ENCODE measurements at regions not wholly inside any gene's neighbourhood (a gene's known extent, or its start where the extent isn't known, plus 50 kb on each side); places are given as distances from the start of the nearest gene placed in this dataset.

DNA sequence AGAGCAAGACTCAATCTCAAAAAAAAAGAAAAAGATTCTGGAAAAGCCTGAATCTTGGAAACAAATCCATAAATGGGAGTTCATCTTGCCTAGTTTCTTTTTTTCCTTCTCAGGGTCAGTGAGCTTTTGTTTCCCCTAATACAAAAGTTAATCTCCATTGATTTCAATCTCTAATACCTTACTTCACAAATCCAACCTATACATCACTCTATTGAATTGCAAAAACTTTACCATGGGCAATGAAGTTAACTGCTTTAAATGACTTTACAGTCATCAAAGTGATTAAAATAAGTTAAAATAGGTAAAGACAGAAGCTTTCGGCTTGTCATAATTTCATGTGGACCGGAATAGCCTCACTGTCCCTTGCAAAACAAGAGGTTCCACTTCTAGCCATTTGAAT lies 1012.7 kb upstream of the SEL1L start:
- Histone ChIP-seq H3K4me3 (ENCODE audit: low read length) (no peak overlapping the region), H3K79me2 (replicated peaks; ENCODE audit: insufficient read depth, low read length) (no peaks in the 10 kb centered on the region), H3K9me2 (ENCODE audit: insufficient read depth, low read length) (no peaks in the 10 kb centered on the region), H3K9me3 (ENCODE audit: low read length) (no peaks in the 10 kb centered on the region), H3K9ac (ENCODE audit: low read length) (no peak overlapping the region), H3F3A (ENCODE audit: insufficient read depth, low read length, poor library complexity, severe bottlenecking) (no peaks in the 10 kb centered on the region), H3K27ac (ENCODE audit: low read length) (no peak overlapping the region), H3K36me3 (ENCODE audit: insufficient read depth, low read length) (no peaks in the 10 kb centered on the region), H2AFZ (ENCODE audit: low read depth, low read length) (no peak overlapping the region), H3K4me2 (ENCODE audit: low read length) (no peak overlapping the region), H4K20me1 (ENCODE audit: insufficient read depth) (no peaks in the 10 kb centered on the region), H3K27me3 (ENCODE audit: insufficient read depth, low read depth, low read length) (no peaks in the 10 kb centered on the region)
- TF ChIP-seq EZH2 (IDR thresholded peaks at IDR 0.05; ENCODE audit: borderline replicate concordance, insufficient read depth, low read length, poor library complexity, severe bottlenecking) (no peak), TAF1 (IDR thresholded peaks at IDR 0.05; ENCODE audit: low read depth) (no peak), EP300 (conservative IDR thresholded peaks at IDR 0.05; ENCODE audit: poor library complexity, severe bottlenecking) (no peak), MXI1 (conservative IDR thresholded peaks at IDR 0.05; ENCODE audit: poor library complexity, severe bottlenecking) (no peak), SMC3 (conservative IDR thresholded peaks at IDR 0.05; ENCODE audit: poor library complexity) (no peak), RAD21 (conservative IDR thresholded peaks at IDR 0.05) (no peak), POLR2AphosphoS5 (IDR thresholded peaks at IDR 0.05) (no peak)
- TF ChIP-seq, protein P1, sequence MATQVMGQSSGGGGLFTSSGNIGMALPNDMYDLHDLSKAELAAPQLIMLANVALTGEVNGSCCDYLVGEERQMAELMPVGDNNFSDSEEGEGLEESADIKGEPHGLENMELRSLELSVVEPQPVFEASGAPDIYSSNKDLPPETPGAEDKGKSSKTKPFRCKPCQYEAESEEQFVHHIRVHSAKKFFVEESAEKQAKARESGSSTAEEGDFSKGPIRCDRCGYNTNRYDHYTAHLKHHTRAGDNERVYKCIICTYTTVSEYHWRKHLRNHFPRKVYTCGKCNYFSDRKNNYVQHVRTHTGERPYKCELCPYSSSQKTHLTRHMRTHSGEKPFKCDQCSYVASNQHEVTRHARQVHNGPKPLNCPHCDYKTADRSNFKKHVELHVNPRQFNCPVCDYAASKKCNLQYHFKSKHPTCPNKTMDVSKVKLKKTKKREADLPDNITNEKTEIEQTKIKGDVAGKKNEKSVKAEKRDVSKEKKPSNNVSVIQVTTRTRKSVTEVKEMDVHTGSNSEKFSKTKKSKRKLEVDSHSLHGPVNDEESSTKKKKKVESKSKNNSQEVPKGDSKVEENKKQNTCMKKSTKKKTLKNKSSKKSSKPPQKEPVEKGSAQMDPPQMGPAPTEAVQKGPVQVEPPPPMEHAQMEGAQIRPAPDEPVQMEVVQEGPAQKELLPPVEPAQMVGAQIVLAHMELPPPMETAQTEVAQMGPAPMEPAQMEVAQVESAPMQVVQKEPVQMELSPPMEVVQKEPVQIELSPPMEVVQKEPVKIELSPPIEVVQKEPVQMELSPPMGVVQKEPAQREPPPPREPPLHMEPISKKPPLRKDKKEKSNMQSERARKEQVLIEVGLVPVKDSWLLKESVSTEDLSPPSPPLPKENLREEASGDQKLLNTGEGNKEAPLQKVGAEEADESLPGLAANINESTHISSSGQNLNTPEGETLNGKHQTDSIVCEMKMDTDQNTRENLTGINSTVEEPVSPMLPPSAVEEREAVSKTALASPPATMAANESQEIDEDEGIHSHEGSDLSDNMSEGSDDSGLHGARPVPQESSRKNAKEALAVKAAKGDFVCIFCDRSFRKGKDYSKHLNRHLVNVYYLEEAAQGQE (IDR thresholded peaks at IDR 0.05; ENCODE audit: borderline replicate concordance) = no peak
- TF ChIP-seq, protein P2, sequence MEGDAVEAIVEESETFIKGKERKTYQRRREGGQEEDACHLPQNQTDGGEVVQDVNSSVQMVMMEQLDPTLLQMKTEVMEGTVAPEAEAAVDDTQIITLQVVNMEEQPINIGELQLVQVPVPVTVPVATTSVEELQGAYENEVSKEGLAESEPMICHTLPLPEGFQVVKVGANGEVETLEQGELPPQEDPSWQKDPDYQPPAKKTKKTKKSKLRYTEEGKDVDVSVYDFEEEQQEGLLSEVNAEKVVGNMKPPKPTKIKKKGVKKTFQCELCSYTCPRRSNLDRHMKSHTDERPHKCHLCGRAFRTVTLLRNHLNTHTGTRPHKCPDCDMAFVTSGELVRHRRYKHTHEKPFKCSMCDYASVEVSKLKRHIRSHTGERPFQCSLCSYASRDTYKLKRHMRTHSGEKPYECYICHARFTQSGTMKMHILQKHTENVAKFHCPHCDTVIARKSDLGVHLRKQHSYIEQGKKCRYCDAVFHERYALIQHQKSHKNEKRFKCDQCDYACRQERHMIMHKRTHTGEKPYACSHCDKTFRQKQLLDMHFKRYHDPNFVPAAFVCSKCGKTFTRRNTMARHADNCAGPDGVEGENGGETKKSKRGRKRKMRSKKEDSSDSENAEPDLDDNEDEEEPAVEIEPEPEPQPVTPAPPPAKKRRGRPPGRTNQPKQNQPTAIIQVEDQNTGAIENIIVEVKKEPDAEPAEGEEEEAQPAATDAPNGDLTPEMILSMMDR (IDR thresholded peaks at IDR 0.05; ENCODE audit: poor library complexity, severe bottlenecking) = no peak

DNA sequence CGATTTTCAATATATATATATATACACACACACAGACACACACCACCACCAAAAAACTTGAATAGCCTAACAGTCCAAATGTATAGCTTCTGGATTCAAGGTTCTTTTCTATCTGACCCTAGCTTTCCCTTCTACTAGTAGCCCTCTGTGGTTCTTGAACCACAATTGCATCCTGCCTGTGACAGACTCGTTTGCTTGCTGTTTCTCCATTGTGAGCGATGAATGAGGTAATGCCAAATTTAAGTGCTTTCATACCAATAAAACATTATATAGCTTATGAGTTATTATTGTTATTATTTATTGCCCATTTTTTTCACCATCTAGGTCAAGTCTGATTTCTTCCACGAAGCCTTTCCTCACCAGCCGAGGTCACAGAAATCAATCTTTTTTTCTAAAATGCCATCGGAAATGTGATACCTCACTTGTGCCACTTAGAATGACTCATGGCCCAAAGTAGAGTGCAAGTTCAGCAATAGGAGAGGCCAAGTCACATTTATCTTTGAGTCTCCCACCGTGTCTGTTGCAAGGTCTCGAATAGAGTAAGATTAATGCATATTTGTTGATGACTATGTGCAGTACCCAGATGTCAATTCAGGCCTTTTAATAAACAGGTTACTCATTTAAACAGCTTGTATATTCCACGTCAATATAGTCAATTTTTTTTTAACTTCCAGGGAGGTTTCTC lies 1015.8 kb upstream of the SEL1L start:
- TF ChIP-seq, protein P1 (IDR thresholded peaks at IDR 0.05; ENCODE audit: borderline replicate concordance) = no peak
- TF ChIP-seq RAD21 (conservative IDR thresholded peaks at IDR 0.05) = no peak
- TF ChIP-seq SMC3 (conservative IDR thresholded peaks at IDR 0.05; ENCODE audit: poor library complexity) = no peak
- TF ChIP-seq TAF1 (IDR thresholded peaks at IDR 0.05; ENCODE audit: low read depth) = no peak
- no peak for TF ChIP-seq POLR2AphosphoS5 (IDR thresholded peaks at IDR 0.05)
- no peak for TF ChIP-seq EZH2 (IDR thresholded peaks at IDR 0.05; ENCODE audit: borderline replicate concordance, insufficient read depth, low read length, poor library complexity, severe bottlenecking)
- TF ChIP-seq, protein P2 (IDR thresholded peaks at IDR 0.05; ENCODE audit: poor library complexity, severe bottlenecking) = no peak
- no peak for TF ChIP-seq MXI1 (conservative IDR thresholded peaks at IDR 0.05; ENCODE audit: poor library complexity, severe bottlenecking)
- TF ChIP-seq EP300 (conservative IDR thresholded peaks at IDR 0.05; ENCODE audit: poor library complexity, severe bottlenecking) = no peak
- Histone ChIP-seq H3K79me2 (replicated peaks; ENCODE audit: insufficient read depth, low read length) (no peaks in the 10 kb centered on the region), H3K4me3 (ENCODE audit: low read length) (no peak overlapping the region), H3K9me2 (ENCODE audit: insufficient read depth, low read length) (no peaks in the 10 kb centered on the region), H3K9me3 (ENCODE audit: low read length) (no peaks in the 10 kb centered on the region), H3K27me3 (ENCODE audit: insufficient read depth, low read depth, low read length) (no peaks in the 10 kb centered on the region), H3K36me3 (ENCODE audit: insufficient read depth, low read length) (no peaks in the 10 kb centered on the region), H3K27ac (ENCODE audit: low read length) (no peak overlapping the region), H3K9ac (ENCODE audit: low read length) (no peak overlapping the region), H4K20me1 (ENCODE audit: insufficient read depth) (no peaks in the 10 kb centered on the region), H3F3A (ENCODE audit: insufficient read depth, low read length, poor library complexity, severe bottlenecking) (no peaks in the 10 kb centered on the region), H2AFZ (ENCODE audit: low read depth, low read length) (no peak overlapping the region), H3K4me2 (ENCODE audit: low read length) (no peak overlapping the region)
